ENCODE measurements at regions not wholly inside any gene's neighbourhood (a gene's known extent, or its start where the extent isn't known, plus 50 kb on each side); places are given as distances from the start of the nearest gene placed in this dataset.

GRCh38 chr10:108911814-108912541, 1011.3 kb downstream of the XPNPEP1 start (continued):
- TF ChIP-seq ZNF532 (CRISPR knock-in tag; IDR thresholded peaks at IDR 0.05; ENCODE audit: borderline replicate concordance) (no peak), NFYB (CRISPR knock-in tag; conservative IDR thresholded peaks at IDR 0.05; ENCODE audit: low read depth) (no peak), ETV6 (CRISPR knock-in tag; IDR thresholded peaks at IDR 0.05) (0 out of 2 replicates have a peak, but pooled peaks have one; percentile 12), TEAD4 (CRISPR knock-in tag; IDR thresholded peaks at IDR 0.05) (0 out of 2 replicates have a peak, but pooled peaks have one; percentile 36), ZNF281 (CRISPR knock-in tag; IDR thresholded peaks at IDR 0.05) (no peak), RELA (CRISPR knock-in tag; IDR thresholded peaks at IDR 0.05; ENCODE audit: borderline replicate concordance) (no peak), ZNF423 (CRISPR knock-in tag; IDR thresholded peaks at IDR 0.05) (peak; percentile 78)

GRCh38 chr10:108908096-108908495, 1015.2 kb downstream of the XPNPEP1 start:
- CTCF ChIA-PET = no interaction called here
- no peak overlapping the region for H3K27ac Mint-ChIP-seq
- ATAC-seq (no peak), DNase-seq (ENCODE audit: low spot score) (no peak)
- POLR2A ChIA-PET = no interaction called here
- no peaks in the 10 kb centered on the region for H3K36me3 Mint-ChIP-seq
- peaks cover 21% of the 10 kb centered on the region for H3K27me3 Mint-ChIP-seq (ENCODE audit: low read depth)
- no peak overlapping the region for H3K4me3 Mint-ChIP-seq
- H3K9me3 Mint-ChIP-seq = no peaks in the 10 kb centered on the region
- peaks cover 6% of the 10 kb centered on the region for H3K4me1 Mint-ChIP-seq
- TF ChIP-seq ARID4B (CRISPR knock-in tag; IDR thresholded peaks at IDR 0.05; ENCODE audit: borderline replicate concordance) = no peak
- no peak for TF ChIP-seq TEAD1 (CRISPR knock-in tag; IDR thresholded peaks at IDR 0.05)
- no peak for TF ChIP-seq CBFB (CRISPR knock-in tag; IDR thresholded peaks at IDR 0.05; ENCODE audit: low read depth)
- TF ChIP-seq EMX1 (CRISPR knock-in tag; IDR thresholded peaks at IDR 0.05) = no peak
- no peak for TF ChIP-seq ZBTB21 (CRISPR knock-in tag; IDR thresholded peaks at IDR 0.05; ENCODE audit: borderline replicate concordance)
- TF ChIP-seq MAX (CRISPR knock-in tag; IDR thresholded peaks at IDR 0.05) = no peak
- TF ChIP-seq FOXP1 (CRISPR knock-in tag; IDR thresholded peaks at IDR 0.05; ENCODE audit: borderline replicate concordance) = no peak
- no peak for TF ChIP-seq CREM (CRISPR knock-in tag; IDR thresholded peaks at IDR 0.05)
- no peak for TF ChIP-seq PREB (CRISPR knock-in tag; IDR thresholded peaks at IDR 0.05; ENCODE audit: borderline replicate concordance)
- no peak for TF ChIP-seq TEAD4 (CRISPR knock-in tag; IDR thresholded peaks at IDR 0.05)
- no peak for TF ChIP-seq NR2C2 (CRISPR knock-in tag; IDR thresholded peaks at IDR 0.05)
- TF ChIP-seq NFE2L1 (CRISPR knock-in tag; IDR thresholded peaks at IDR 0.05) = no peak
- TF ChIP-seq ZNF423 (CRISPR knock-in tag; IDR thresholded peaks at IDR 0.05) = no peak
- no peak for TF ChIP-seq ZNF263 (CRISPR knock-in tag; IDR thresholded peaks at IDR 0.05; ENCODE audit: low read depth)
- TF ChIP-seq E2F4 (CRISPR knock-in tag; IDR thresholded peaks at IDR 0.05; ENCODE audit: borderline replicate concordance, low read depth) = no peak

All from WTC11 (cell line).